ENCODE measurements at regions not wholly inside any gene's neighbourhood (a gene's known extent, or its start where the extent isn't known, plus 50 kb on each side); places are given as distances from the start of the nearest gene placed in this dataset.

GRCh38 chr22:49585461-49586243 is 242.0 kb downstream of the BRD1 start:
- H3K27me3 ChIP-seq (replicated peaks in 1 of 2; ENCODE audit: control insufficient read depth in 2 of 2, extremely low read depth in 1 of 2, insufficient read depth in 2 of 2, low read length in 1 of 2): peaks cover 0 to 3% of the 10 kb centered on the region in 2 experiments
- WGBS (ENCODE audit: insufficient coverage): 86% methylated on average over 16 of the region's 23 CpGs
- Mint-ChIP-seq H3K4me3 (no peak overlapping the region), H3K9me3 (no peaks in the 10 kb centered on the region), H3K4me1 (peaks cover 0 to 6% (median 2%) of the 10 kb centered on the region in 3 donors), H3K27ac (no peak overlapping the region), H3K36me3 (peaks cover 10% of the 10 kb centered on the region), H3K27me3 (no peaks in the 10 kb centered on the region)
- CTCF ChIA-PET: no interaction called here
- no peak overlapping the region for H3K4me3 ChIP-seq (ENCODE audit: control insufficient read depth in 1 of 2, extremely low read depth in 1 of 2, low read length in 1 of 2)
- DNase-seq: no peak
- POLR2A ChIA-PET: no interaction called here
- peaks cover 0 to 2% of the 10 kb centered on the region in 2 donors for H3K36me3 ChIP-seq (ENCODE audit: control insufficient read depth in 2 of 2, extremely low read depth in 1 of 2, insufficient read depth in 1 of 2, low read length in 1 of 2)
- H3K4me1 ChIP-seq (ENCODE audit: control insufficient read depth in 1 of 2, extremely low read depth in 1 of 2, insufficient read depth in 2 of 2, low read length in 2 of 2): no peaks in the 10 kb centered on the region
- ATAC-seq (replicated peaks in 1 of 4): no peak
- no peaks in the 10 kb centered on the region for H3K9me3 ChIP-seq
- H3K27ac ChIP-seq (ENCODE audit: low read length): no peak overlapping the region

DNA sequence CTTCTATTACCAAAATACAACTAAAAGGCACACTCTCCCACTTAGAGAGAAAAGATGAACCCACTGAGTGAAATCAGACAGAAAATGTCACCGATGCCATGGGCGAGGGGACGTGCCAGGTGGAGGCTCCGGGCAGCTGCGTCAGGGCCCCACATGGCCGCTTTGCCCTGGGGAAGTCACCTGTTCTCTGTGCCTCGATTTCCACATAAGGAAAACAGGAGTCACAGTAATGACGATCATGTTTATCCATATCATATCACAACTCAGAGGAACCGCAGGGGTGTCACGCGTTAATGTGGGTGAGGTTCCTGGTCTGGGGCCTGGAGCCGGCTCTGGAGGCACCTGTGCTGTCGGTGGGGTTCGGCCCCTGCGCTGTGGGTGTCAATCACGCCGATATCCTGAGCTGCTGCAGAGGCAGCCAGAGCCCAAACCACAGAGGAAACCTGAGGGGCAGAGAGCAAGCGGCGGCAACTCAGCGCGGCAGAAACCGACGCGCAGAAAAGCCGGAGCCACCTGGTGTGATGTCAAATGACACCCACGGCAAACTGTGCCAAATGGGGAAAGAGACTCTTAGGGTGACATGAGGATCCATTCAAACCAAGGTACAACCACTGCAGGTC is 243.7 kb downstream of the BRD1 start:
- no peak overlapping the region for H3K4me3 Mint-ChIP-seq
- Histone ChIP-seq H3K9me3 (no peaks in the 10 kb centered on the region), H3K4me1 (ENCODE audit: control insufficient read depth in 1 of 2, extremely low read depth in 1 of 2, insufficient read depth in 2 of 2, low read length in 2 of 2) (no peaks in the 10 kb centered on the region), H3K27ac (ENCODE audit: low read length) (no peak overlapping the region), H3K36me3 (ENCODE audit: control insufficient read depth in 2 of 2, extremely low read depth in 1 of 2, insufficient read depth in 1 of 2, low read length in 1 of 2) (peaks cover 0 to 2% of the 10 kb centered on the region in 2 donors), H3K4me3 (ENCODE audit: control insufficient read depth in 1 of 2, extremely low read depth in 1 of 2, low read length in 1 of 2) (no peak overlapping the region), H3K27me3 (replicated peaks in 1 of 2; ENCODE audit: control insufficient read depth in 2 of 2, extremely low read depth in 1 of 2, insufficient read depth in 2 of 2, low read length in 1 of 2) (no peaks in the 10 kb centered on the region)
- peaks cover 13% of the 10 kb centered on the region for H3K36me3 Mint-ChIP-seq
- ChIA-PET CTCF (no interaction called here), POLR2A (no interaction called here)
- H3K27me3 Mint-ChIP-seq: no peaks in the 10 kb centered on the region
- no peak overlapping the region for H3K27ac Mint-ChIP-seq
- 81% methylated on average over 9 of the region's 26 CpGs for WGBS (ENCODE audit: insufficient coverage)
- no peaks in the 10 kb centered on the region for H3K9me3 Mint-ChIP-seq
- DNase-seq (peak in 1 of 35 experiments; percentile 2), ATAC-seq (replicated peaks in 1 of 4) (no peak)
- peaks cover 0 to 6% (median 2%) of the 10 kb centered on the region in 3 donors for H3K4me1 Mint-ChIP-seq

DNA sequence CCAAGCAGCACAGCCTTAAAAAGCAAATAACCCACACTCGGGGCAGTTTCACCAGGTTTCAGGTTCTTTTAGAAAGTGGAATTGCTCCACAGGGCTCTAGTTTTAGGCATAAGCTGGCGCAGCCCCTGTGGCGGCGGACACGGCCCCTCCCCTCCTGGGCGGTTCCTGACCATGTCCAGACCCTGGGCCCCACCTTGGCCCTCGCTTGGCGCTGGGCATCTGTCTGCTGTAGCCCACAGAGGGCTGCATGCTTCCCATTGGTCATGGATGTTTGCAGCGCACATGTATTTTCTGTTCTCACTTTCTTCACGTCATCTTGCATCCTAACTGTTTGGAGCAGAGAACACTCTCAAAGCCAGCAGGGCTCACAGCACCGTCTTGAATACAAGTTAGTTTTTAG is 244.3 kb downstream of the BRD1 start:
- H3K27ac Mint-ChIP-seq: no peak overlapping the region
- Histone ChIP-seq H3K4me3 (ENCODE audit: control insufficient read depth in 1 of 2, extremely low read depth in 1 of 2, low read length in 1 of 2) (no peak overlapping the region), H3K27ac (ENCODE audit: low read length) (no peak overlapping the region), H3K4me1 (ENCODE audit: control insufficient read depth in 1 of 2, extremely low read depth in 1 of 2, insufficient read depth in 2 of 2, low read length in 2 of 2) (no peaks in the 10 kb centered on the region), H3K9me3 (no peaks in the 10 kb centered on the region), H3K27me3 (replicated peaks in 1 of 2; ENCODE audit: control insufficient read depth in 2 of 2, extremely low read depth in 1 of 2, insufficient read depth in 2 of 2, low read length in 1 of 2) (no peaks in the 10 kb centered on the region), H3K36me3 (ENCODE audit: control insufficient read depth in 2 of 2, extremely low read depth in 1 of 2, insufficient read depth in 1 of 2, low read length in 1 of 2) (peaks cover 0 to 2% of the 10 kb centered on the region in 2 donors)
- POLR2A ChIA-PET: no interaction called here
- WGBS (ENCODE audit: insufficient coverage): 76% methylated on average over 9 of the region's 11 CpGs
- H3K4me1 Mint-ChIP-seq: peaks cover 0 to 6% (median 2%) of the 10 kb centered on the region in 3 donors
- no peaks in the 10 kb centered on the region for H3K9me3 Mint-ChIP-seq
- DNase-seq: peak in 1 of 35 experiments; percentile 12
- H3K27me3 Mint-ChIP-seq: no peaks in the 10 kb centered on the region
- no peak for ATAC-seq (replicated peaks in 1 of 4)
- H3K36me3 Mint-ChIP-seq: peaks cover 18% of the 10 kb centered on the region
- no peak overlapping the region for H3K4me3 Mint-ChIP-seq
- CTCF ChIA-PET: no interaction called here

DNA sequence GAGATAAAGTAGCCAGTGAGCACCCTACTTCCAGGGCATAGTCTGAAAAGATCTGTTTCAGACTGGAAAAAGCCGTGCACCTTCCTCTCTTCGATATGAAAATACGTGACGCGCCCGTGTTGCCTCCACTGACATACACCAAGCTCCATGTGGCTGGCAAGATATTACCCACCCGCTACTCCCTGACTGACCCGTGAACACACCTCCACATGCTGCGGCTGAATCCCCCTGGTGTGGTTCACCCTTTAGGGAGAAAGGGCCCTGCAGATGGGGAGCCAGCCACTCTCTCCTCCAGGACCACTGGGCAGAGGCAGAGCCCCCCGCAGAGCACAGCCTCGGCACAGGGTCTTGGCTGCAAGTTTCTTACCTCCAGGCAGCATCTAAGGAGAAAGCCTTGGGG is 245.0 kb downstream of the BRD1 start:
- Histone ChIP-seq H3K27ac (ENCODE audit: low read length) (no peak overlapping the region), H3K4me3 (ENCODE audit: control insufficient read depth in 1 of 2, extremely low read depth in 1 of 2, low read length in 1 of 2) (no peak overlapping the region), H3K36me3 (ENCODE audit: control insufficient read depth in 2 of 2, extremely low read depth in 1 of 2, insufficient read depth in 1 of 2, low read length in 1 of 2) (peaks cover 0 to 2% of the 10 kb centered on the region in 2 donors), H3K9me3 (no peaks in the 10 kb centered on the region), H3K27me3 (replicated peaks in 1 of 2; ENCODE audit: control insufficient read depth in 2 of 2, extremely low read depth in 1 of 2, insufficient read depth in 2 of 2, low read length in 1 of 2) (no peaks in the 10 kb centered on the region), H3K4me1 (ENCODE audit: control insufficient read depth in 1 of 2, extremely low read depth in 1 of 2, insufficient read depth in 2 of 2, low read length in 2 of 2) (no peaks in the 10 kb centered on the region)
- peak in 1 of 35 experiments; percentile 7 for DNase-seq
- Mint-ChIP-seq H3K36me3 (peaks cover 22% of the 10 kb centered on the region), H3K27me3 (no peaks in the 10 kb centered on the region), H3K27ac (no peak overlapping the region), H3K4me1 (peaks cover 0 to 6% (median 2%) of the 10 kb centered on the region in 3 donors), H3K4me3 (no peak overlapping the region), H3K9me3 (no peaks in the 10 kb centered on the region)
- POLR2A ChIA-PET: no interaction called here
- CTCF ChIA-PET: no interaction called here
- 98% methylated on average over 11 of the region's 11 CpGs for WGBS (ENCODE audit: insufficient coverage)
- ATAC-seq (replicated peaks in 1 of 4): no peak

DNA sequence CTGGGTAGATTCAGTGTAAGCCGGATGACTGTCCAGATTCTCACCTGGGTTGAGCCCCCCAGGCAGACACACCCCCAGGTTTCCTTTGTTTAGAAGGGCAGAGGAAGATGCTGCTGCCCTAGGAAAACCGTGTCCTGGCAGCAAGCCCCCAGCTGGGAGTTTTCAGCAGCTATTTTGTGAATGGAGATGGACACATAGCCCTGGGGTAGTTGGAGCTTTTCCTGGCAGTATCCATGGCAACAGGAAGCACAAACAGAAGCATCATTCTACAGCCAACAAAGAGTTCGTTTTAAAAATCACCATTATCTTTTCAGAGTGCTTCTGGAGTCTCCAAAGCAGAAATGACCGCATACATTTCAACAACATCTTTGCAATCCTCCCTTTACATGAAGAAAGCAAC is 245.5 kb downstream of the BRD1 start:
- Mint-ChIP-seq H3K27me3 (no peaks in the 10 kb centered on the region), H3K4me3 (no peak overlapping the region), H3K27ac (no peak overlapping the region), H3K36me3 (peaks cover 22% of the 10 kb centered on the region), H3K9me3 (no peaks in the 10 kb centered on the region), H3K4me1 (peaks cover 0 to 6% (median 2%) of the 10 kb centered on the region in 3 donors)
- H3K9me3 ChIP-seq: no peaks in the 10 kb centered on the region
- DNase-seq: peak in 1 of 35 experiments; percentile 4
- no peak for ATAC-seq (replicated peaks in 1 of 4)
- H3K4me3 ChIP-seq (ENCODE audit: control insufficient read depth in 1 of 2, extremely low read depth in 1 of 2, low read length in 1 of 2): no peak overlapping the region
- no peaks in the 10 kb centered on the region for H3K4me1 ChIP-seq (ENCODE audit: control insufficient read depth in 1 of 2, extremely low read depth in 1 of 2, insufficient read depth in 2 of 2, low read length in 2 of 2)
- POLR2A ChIA-PET: no interaction called here
- no peak overlapping the region for H3K27ac ChIP-seq (ENCODE audit: low read length)
- 71% methylated on average over 2 of the region's 4 CpGs for WGBS (ENCODE audit: insufficient coverage)
- H3K36me3 ChIP-seq (ENCODE audit: control insufficient read depth in 2 of 2, extremely low read depth in 1 of 2, insufficient read depth in 1 of 2, low read length in 1 of 2): peaks cover 0 to 2% of the 10 kb centered on the region in 2 donors
- H3K27me3 ChIP-seq (replicated peaks in 1 of 2; ENCODE audit: control insufficient read depth in 2 of 2, extremely low read depth in 1 of 2, insufficient read depth in 2 of 2, low read length in 1 of 2): no peaks in the 10 kb centered on the region
- CTCF ChIA-PET: no interaction called here

DNA sequence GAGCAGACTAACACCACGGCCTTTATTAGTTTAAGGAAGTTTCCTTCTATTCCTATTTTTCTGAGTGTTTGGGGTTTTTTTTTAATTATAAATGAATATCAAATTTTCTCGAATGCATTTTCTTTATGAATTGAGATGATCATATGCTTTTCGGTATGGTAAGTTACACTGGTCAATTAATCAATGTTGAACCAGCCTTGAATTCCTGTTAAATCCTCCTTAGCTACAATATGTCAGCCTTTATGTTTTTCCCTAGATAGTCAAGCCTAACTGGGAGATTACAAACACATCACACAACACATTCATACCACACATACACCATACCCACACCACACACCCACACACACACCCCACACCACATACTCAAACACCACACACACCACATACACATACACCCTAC is 247.6 kb downstream of the BRD1 start:
- Mint-ChIP-seq H3K4me1 (no peaks in the 10 kb centered on the region), H3K4me3 (no peak overlapping the region), H3K36me3 (peaks cover 16% of the 10 kb centered on the region), H3K9me3 (no peaks in the 10 kb centered on the region), H3K27me3 (no peaks in the 10 kb centered on the region), H3K27ac (no peak overlapping the region)
- no peak for ATAC-seq (replicated peaks in 1 of 4)
- Histone ChIP-seq H3K36me3 (ENCODE audit: control insufficient read depth in 2 of 2, extremely low read depth in 1 of 2, insufficient read depth in 1 of 2, low read length in 1 of 2) (peaks cover 0 to 2% of the 10 kb centered on the region in 2 donors), H3K9me3 (no peaks in the 10 kb centered on the region), H3K4me3 (ENCODE audit: control insufficient read depth in 1 of 2, extremely low read depth in 1 of 2, low read length in 1 of 2) (no peak overlapping the region), H3K27ac (ENCODE audit: low read length) (no peak overlapping the region), H3K27me3 (replicated peaks in 1 of 2; ENCODE audit: control insufficient read depth in 2 of 2, extremely low read depth in 1 of 2, insufficient read depth in 2 of 2, low read length in 1 of 2) (no peaks in the 10 kb centered on the region), H3K4me1 (ENCODE audit: control insufficient read depth in 1 of 2, extremely low read depth in 1 of 2, insufficient read depth in 2 of 2, low read length in 2 of 2) (no peaks in the 10 kb centered on the region)
- POLR2A ChIA-PET: no interaction called here
- CTCF ChIA-PET: no interaction called here
- DNase-seq: no peak
- no CpG with 5 or more reads among the region's 3 CpGs for whole genome bisulfite sequencing (ENCODE audit: insufficient coverage)

Data from T-cell (primary cell).